NT2/D1 (cell line): ENCODE measurements at regions not wholly inside any gene's neighbourhood (a gene's known extent, or its start where the extent isn't known, plus 50 kb on each side); places are given as distances from the start of the nearest gene placed in this dataset.

Experiments used
- SUZ12 ChIP-seq: IDR thresholded peaks from 2 replicates; pipeline ENCODE4 v1.6.1; 2011; ENCODE audit not compliant: insufficient read length, insufficient read depth; ENCODE audit errors: extremely low read depth
- ZNF274 ChIP-seq: IDR thresholded peaks from 2 replicates; pipeline ENCODE4 v1.6.1; 2011; ENCODE audit warnings: mild to moderate bottlenecking, low read depth, low read length

GRCh38 chr17:79520167-79521165 is 90.4 kb downstream of the RBFOX3 start:
- TF ChIP-seq SUZ12, result no peak
- no peak for TF ChIP-seq ZNF274
